PC-9 (cell line): ENCODE measurements at regions not wholly inside any gene's neighbourhood (a gene's known extent, or its start where the extent isn't known, plus 50 kb on each side); places are given as distances from the start of the nearest gene placed in this dataset.

ENCODE experiments used
- BruUV-seq: library from RNA; stranded (reverse); fragments of 400-500 nt; replicated peaks from 2 replicates; lab custom pipeline; 2021; lab: Mats Ljungman, UMichigan
- CTCF ChIA-PET: fragments of 300-600 bp; sonication (Branson Sonifier 250); formaldehyde crosslinking; loops from one replicate; lab custom pipeline; 2022; ENCODE audit warnings: antibody characterized with exemption; lab: Charles Lee
- POLR2A ChIA-PET: fragments of 300-600 bp; sonication (Branson Sonifier 250); formaldehyde crosslinking; loops from one replicate; lab custom pipeline; 2022; ENCODE audit warnings: antibody characterized with exemption; ENCODE audit not compliant: unreplicated experiment; lab: Charles Lee
- DNase-seq, 2 experiments: peaks; one replicate each; pipeline versions ENCODE4 v3.0.0 to v3.0.0-alpha.2; 2015 to 2022; ENCODE audit warnings: mixed read lengths in 1 of 2
- H2AFZ ChIP-seq: fragments of 200-600 bp; sonication (generic); 2 replicates; pipeline ENCODE4 v1.8.1; 2017; ENCODE audit warnings: antibody characterized with exemption
- H3F3A ChIP-seq: fragments of 200-600 bp; sonication (generic); 2 replicates; pipeline ENCODE4 v1.8.1; 2017; ENCODE audit warnings: antibody characterized with exemption, mild to moderate bottlenecking, low read depth; ENCODE audit not compliant: insufficient read depth
- H3K27ac ChIP-seq: fragments of 200-600 bp; sonication (generic); 2 replicates; pipeline ENCODE4 v1.6.1; 2016; ENCODE audit warnings: mixed run types
- H3K27me3 ChIP-seq: fragments of 200-600 bp; sonication (generic); 2 replicates; pipeline ENCODE4 v1.6.1; 2016; ENCODE audit warnings: low read depth, mixed run types; ENCODE audit not compliant: insufficient read depth
- H3K36me3 ChIP-seq: fragments of 200-600 bp; sonication (generic); 2 replicates; pipeline ENCODE4 v1.6.1; 2016; ENCODE audit warnings: low read depth, mixed run types
- H3K4me1 ChIP-seq: fragments of 200-600 bp; sonication (generic); replicated peaks from 2 replicates; pipeline ENCODE4 v1.6.1; 2016; ENCODE audit warnings: mixed run types; ENCODE audit not compliant: insufficient read depth
- H3K4me2 ChIP-seq: fragments of 200-600 bp; sonication (generic); 2 replicates; pipeline ENCODE4 v1.6.1; 2017; ENCODE audit warnings: mixed run types
- H3K4me3 ChIP-seq: fragments of 200-600 bp; sonication (generic); 2 replicates; pipeline ENCODE4 v1.6.1; 2016; ENCODE audit warnings: mixed run types
- H3K79me2 ChIP-seq: fragments of 200-600 bp; sonication (generic); 2 replicates; pipeline ENCODE4 v1.6.1; 2017; ENCODE audit warnings: low read depth, mixed run types
- H3K9me2 ChIP-seq: fragments of 200-600 bp; sonication (generic); 2 replicates; pipeline ENCODE4 v1.8.1; 2017; ENCODE audit warnings: mild to moderate bottlenecking; ENCODE audit not compliant: insufficient read depth
- H3K9me3 ChIP-seq: fragments of 200-600 bp; sonication (generic); 2 replicates; pipeline ENCODE4 v1.8.1; 2016; ENCODE audit warnings: low read depth; ENCODE audit not compliant: insufficient read depth
- H4K20me1 ChIP-seq: fragments of 200-600 bp; sonication (generic); 2 replicates; pipeline ENCODE4 v1.8.1; 2017; ENCODE audit not compliant: insufficient read depth
- CTCF ChIP-seq: fragments of 200-600 bp; sonication (generic); conservative IDR thresholded peaks from 2 replicates; pipeline ENCODE4 v1.6.1; 2017; ENCODE audit warnings: mixed run types, antibody characterized with exemption, mild to moderate bottlenecking, moderate library complexity
- EZH2 ChIP-seq: fragments of 200-600 bp; sonication (generic); IDR thresholded peaks from 2 replicates; pipeline ENCODE4 v1.8.0; 2017; ENCODE audit warnings: antibody characterized with exemption, low read depth
- intact Hi-C: fragments of 100-400 bp; cut with micrococcal nuclease; formaldehyde crosslinking; loops from one replicate; pipeline ENCODE4 v1.10.0; 2022; ENCODE audit not compliant: unreplicated experiment

GRCh38 chr13:103634066-103634465 lies 567.8 kb upstream of the SLC10A2 start:
- no peak for TF ChIP-seq CTCF
- no peak for TF ChIP-seq EZH2
- Histone ChIP-seq H3K4me3 (no peak overlapping the region), H2AFZ (no peak overlapping the region), H3K27ac (no peak overlapping the region), H4K20me1 (no peaks in the 10 kb centered on the region), H3K9me2 (no peaks in the 10 kb centered on the region; the same call in 1 of the 2 replicates), H3K9me3 (peaks cover 5% of the 10 kb centered on the region; the same call in 1 of the 2 replicates), H3K4me2 (no peak overlapping the region), H3K27me3 (no peaks in the 10 kb centered on the region), H3F3A (no peaks in the 10 kb centered on the region; the same call in 1 of the 2 replicates), H3K36me3 (no peaks in the 10 kb centered on the region), H3K4me1 (no peaks in the 10 kb centered on the region; the same call in 1 of the 2 replicates), H3K79me2 (no peaks in the 10 kb centered on the region)
- ChIA-PET POLR2A (no interaction called here), CTCF (no interaction called here)
- no TSS peak for BruUV-seq
- DNase-seq: no peak
- intact Hi-C loops: no loop called here

DNA sequence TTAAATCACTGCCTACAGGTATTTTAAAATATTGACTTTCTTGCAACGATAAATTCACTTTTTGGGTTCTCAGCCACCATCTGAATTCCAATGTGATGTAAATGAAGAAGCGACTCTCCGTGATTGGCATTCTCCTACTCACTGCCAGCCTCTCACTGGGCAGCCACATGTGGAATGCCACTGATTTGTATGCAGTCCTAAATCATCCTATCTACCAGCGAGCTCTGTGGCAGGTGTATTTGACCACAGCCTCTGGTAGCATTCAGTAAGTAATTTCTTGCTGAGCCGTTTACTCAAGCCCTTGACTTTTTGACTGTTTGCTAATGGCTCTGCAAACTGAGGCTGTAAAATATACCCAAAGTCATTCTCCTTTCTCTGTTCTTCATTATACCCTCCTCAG lies 559.0 kb upstream of the SLC10A2 start:
- ChIA-PET CTCF (no interaction called here), POLR2A (no interaction called here)
- no peak overlapping the region for H3K27ac ChIP-seq
- H3K27me3 ChIP-seq: no peaks in the 10 kb centered on the region
- no peak overlapping the region for H3K4me3 ChIP-seq
- no peaks in the 10 kb centered on the region for H3K4me1 ChIP-seq
- no peak for DNase-seq
- no peak overlapping the region for H2AFZ ChIP-seq
- no peaks in the 10 kb centered on the region for H3K79me2 ChIP-seq
- no peaks in the 10 kb centered on the region for H3F3A ChIP-seq
- no peaks in the 10 kb centered on the region for H3K36me3 ChIP-seq
- no peak for TF ChIP-seq EZH2
- TF ChIP-seq CTCF: no peak
- BruUV-seq: no TSS peak
- H3K9me2 ChIP-seq: 0 out of 2 replicates have a peak, but pooled peaks cover 6% of the 10 kb centered on the region
- H3K9me3 ChIP-seq: no peaks in the 10 kb centered on the region
- no peaks in the 10 kb centered on the region for H4K20me1 ChIP-seq
- intact Hi-C loops: no loop called here
- H3K4me2 ChIP-seq: no peak overlapping the region

- no peaks in the 10 kb centered on the region for H3K9me2 ChIP-seq
Measured at GRCh38 chr13:103618151-103618550, 551.9 kb upstream of the SLC10A2 start.

More at GRCh38 chr13:103618151-103618550, 551.9 kb upstream of the SLC10A2 start:
- no TSS peak for BruUV-seq
- ChIA-PET POLR2A (no interaction called here), CTCF (no interaction called here)
- no peak overlapping the region for H3K4me3 ChIP-seq
- H3K9me3 ChIP-seq: no peaks in the 10 kb centered on the region
- H3K27ac ChIP-seq: no peak overlapping the region
- no peak for TF ChIP-seq CTCF
- no peak for TF ChIP-seq EZH2
- H3K79me2 ChIP-seq: no peaks in the 10 kb centered on the region
- H2AFZ ChIP-seq: no peak overlapping the region
- H3K4me1 ChIP-seq: no peaks in the 10 kb centered on the region
- H3K27me3 ChIP-seq: no peaks in the 10 kb centered on the region
- H4K20me1 ChIP-seq: no peaks in the 10 kb centered on the region
- H3K4me2 ChIP-seq: no peak overlapping the region
- DNase-seq: no peak
- no peaks in the 10 kb centered on the region for H3K36me3 ChIP-seq
- H3F3A ChIP-seq: no peaks in the 10 kb centered on the region
- intact Hi-C loops: no loop called here
